ENCODE measurements at regions not wholly inside any gene's neighbourhood (a gene's known extent, or its start where the extent isn't known, plus 50 kb on each side); places are given as distances from the start of the nearest gene placed in this dataset.
A peak's percentile ranks its signal among the peaks of the same experiment; 100 is the strongest.

DNA sequence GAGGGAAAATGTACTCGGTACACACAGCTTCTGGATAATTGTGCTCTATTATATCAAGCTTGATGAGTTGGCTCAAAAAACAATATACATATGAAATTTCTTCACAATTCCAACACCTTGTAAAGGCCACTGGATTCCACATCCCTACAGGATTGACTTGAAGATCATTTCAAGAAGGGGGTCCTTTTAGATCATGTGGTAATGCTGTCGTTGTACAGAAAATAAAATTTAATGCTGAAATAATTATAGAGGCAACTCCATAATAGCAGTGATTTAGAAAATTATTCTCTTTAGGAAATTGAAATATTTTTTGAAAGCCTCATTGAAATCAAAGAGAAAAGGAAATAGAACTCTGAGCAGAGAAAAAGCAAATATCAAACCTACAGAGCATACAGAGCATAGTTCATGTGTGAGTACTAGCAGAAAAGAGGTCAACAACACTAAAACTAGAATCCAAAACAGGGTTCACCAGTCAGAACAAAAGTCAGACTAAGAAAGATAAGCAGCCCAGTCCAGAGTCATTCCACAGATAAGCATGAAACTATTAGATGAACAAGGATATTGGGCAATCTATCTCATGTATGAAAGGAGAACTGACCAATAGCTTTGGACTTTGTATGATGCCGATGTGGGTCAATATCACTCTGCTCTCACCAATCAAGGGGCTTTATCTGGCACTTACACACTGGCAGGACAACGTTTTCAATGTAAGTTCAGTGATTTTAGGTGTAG, 79.5 kb upstream of the PALMD start (continued):
- TF ChIP-seq, protein P1, sequence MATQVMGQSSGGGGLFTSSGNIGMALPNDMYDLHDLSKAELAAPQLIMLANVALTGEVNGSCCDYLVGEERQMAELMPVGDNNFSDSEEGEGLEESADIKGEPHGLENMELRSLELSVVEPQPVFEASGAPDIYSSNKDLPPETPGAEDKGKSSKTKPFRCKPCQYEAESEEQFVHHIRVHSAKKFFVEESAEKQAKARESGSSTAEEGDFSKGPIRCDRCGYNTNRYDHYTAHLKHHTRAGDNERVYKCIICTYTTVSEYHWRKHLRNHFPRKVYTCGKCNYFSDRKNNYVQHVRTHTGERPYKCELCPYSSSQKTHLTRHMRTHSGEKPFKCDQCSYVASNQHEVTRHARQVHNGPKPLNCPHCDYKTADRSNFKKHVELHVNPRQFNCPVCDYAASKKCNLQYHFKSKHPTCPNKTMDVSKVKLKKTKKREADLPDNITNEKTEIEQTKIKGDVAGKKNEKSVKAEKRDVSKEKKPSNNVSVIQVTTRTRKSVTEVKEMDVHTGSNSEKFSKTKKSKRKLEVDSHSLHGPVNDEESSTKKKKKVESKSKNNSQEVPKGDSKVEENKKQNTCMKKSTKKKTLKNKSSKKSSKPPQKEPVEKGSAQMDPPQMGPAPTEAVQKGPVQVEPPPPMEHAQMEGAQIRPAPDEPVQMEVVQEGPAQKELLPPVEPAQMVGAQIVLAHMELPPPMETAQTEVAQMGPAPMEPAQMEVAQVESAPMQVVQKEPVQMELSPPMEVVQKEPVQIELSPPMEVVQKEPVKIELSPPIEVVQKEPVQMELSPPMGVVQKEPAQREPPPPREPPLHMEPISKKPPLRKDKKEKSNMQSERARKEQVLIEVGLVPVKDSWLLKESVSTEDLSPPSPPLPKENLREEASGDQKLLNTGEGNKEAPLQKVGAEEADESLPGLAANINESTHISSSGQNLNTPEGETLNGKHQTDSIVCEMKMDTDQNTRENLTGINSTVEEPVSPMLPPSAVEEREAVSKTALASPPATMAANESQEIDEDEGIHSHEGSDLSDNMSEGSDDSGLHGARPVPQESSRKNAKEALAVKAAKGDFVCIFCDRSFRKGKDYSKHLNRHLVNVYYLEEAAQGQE (IDR thresholded peaks at IDR 0.05; ENCODE audit: borderline replicate concordance in 1 of 2, low read depth in 1 of 2, low read length in 2 of 2), result 0 out of 4 replicates have a peak, but pooled peaks of 1 of the 2 experiments have one; percentile 26
- TF ChIP-seq, protein P2, sequence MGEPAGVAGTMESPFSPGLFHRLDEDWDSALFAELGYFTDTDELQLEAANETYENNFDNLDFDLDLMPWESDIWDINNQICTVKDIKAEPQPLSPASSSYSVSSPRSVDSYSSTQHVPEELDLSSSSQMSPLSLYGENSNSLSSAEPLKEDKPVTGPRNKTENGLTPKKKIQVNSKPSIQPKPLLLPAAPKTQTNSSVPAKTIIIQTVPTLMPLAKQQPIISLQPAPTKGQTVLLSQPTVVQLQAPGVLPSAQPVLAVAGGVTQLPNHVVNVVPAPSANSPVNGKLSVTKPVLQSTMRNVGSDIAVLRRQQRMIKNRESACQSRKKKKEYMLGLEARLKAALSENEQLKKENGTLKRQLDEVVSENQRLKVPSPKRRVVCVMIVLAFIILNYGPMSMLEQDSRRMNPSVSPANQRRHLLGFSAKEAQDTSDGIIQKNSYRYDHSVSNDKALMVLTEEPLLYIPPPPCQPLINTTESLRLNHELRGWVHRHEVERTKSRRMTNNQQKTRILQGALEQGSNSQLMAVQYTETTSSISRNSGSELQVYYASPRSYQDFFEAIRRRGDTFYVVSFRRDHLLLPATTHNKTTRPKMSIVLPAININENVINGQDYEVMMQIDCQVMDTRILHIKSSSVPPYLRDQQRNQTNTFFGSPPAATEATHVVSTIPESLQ (CRISPR knock-in tag; conservative IDR thresholded peaks at IDR 0.05), result no peak
- no peak for TF ChIP-seq ZSCAN21 (CRISPR knock-in tag; IDR thresholded peaks at IDR 0.05; ENCODE audit: borderline replicate concordance)
- no peak for TF ChIP-seq RFX3 (CRISPR knock-in tag; IDR thresholded peaks at IDR 0.05)
- no peak for TF ChIP-seq NBN (conservative IDR thresholded peaks at IDR 0.05)
- no peak for TF ChIP-seq ZNF543 (CRISPR knock-in tag; IDR thresholded peaks at IDR 0.05)
- TF ChIP-seq RAD51 (IDR thresholded peaks at IDR 0.05; ENCODE audit: borderline replicate concordance), result no peak
- no peak for TF ChIP-seq ZNF296 (CRISPR knock-in tag; conservative IDR thresholded peaks at IDR 0.05)
- no peak for TF ChIP-seq MYNN (CRISPR knock-in tag; IDR thresholded peaks at IDR 0.05; ENCODE audit: low read depth)
- TF ChIP-seq, protein P3, sequence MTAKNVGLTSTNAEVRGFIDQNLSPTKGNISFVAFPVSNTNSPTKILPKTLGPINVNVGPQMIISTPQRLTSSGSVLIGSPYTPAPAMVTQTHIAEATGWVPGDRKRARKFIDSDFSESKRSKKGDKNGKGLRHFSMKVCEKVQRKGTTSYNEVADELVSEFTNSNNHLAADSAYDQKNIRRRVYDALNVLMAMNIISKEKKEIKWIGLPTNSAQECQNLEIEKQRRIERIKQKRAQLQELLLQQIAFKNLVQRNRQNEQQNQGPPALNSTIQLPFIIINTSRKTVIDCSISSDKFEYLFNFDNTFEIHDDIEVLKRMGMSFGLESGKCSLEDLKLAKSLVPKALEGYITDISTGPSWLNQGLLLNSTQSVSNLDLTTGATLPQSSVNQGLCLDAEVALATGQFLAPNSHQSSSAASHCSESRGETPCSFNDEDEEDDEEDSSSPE (CRISPR knock-in tag; IDR thresholded peaks at IDR 0.05), result no peak
- peak; percentile 62; the same call in 1 of the 2 replicates for TF ChIP-seq FOXP1 (IDR thresholded peaks at IDR 0.05)
- TF ChIP-seq FOXP1 (CRISPR knock-in tag; IDR thresholded peaks at IDR 0.05), result peak; percentile 86
- TF ChIP-seq HMG20A (CRISPR knock-in tag; IDR thresholded peaks at IDR 0.05; ENCODE audit: borderline replicate concordance), result peak; percentile 80; the same call in 1 of the 2 replicates
- no peak for TF ChIP-seq PCBP2 (optimal IDR thresholded peaks at IDR 0.05; ENCODE audit: low read depth, low read length, poor library complexity, severe bottlenecking)
- TF ChIP-seq, protein P4, sequence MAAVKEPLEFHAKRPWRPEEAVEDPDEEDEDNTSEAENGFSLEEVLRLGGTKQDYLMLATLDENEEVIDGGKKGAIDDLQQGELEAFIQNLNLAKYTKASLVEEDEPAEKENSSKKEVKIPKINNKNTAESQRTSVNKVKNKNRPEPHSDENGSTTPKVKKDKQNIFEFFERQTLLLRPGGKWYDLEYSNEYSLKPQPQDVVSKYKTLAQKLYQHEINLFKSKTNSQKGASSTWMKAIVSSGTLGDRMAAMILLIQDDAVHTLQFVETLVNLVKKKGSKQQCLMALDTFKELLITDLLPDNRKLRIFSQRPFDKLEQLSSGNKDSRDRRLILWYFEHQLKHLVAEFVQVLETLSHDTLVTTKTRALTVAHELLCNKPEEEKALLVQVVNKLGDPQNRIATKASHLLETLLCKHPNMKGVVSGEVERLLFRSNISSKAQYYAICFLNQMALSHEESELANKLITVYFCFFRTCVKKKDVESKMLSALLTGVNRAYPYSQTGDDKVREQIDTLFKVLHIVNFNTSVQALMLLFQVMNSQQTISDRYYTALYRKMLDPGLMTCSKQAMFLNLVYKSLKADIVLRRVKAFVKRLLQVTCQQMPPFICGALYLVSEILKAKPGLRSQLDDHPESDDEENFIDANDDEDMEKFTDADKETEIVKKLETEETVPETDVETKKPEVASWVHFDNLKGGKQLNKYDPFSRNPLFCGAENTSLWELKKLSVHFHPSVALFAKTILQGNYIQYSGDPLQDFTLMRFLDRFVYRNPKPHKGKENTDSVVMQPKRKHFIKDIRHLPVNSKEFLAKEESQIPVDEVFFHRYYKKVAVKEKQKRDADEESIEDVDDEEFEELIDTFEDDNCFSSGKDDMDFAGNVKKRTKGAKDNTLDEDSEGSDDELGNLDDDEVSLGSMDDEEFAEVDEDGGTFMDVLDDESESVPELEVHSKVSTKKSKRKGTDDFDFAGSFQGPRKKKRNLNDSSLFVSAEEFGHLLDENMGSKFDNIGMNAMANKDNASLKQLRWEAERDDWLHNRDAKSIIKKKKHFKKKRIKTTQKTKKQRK (IDR thresholded peaks at IDR 0.05; ENCODE audit: low read length), result no peak
- TF ChIP-seq SMAD3 (CRISPR knock-in tag; IDR thresholded peaks at IDR 0.05), result peak; percentile 34; the same call in 1 of the 2 replicates
- TF ChIP-seq ZNF30 (CRISPR knock-in tag; IDR thresholded peaks at IDR 0.05), result no peak
- no peak for TF ChIP-seq ZNF383 (CRISPR knock-in tag; IDR thresholded peaks at IDR 0.05; ENCODE audit: borderline replicate concordance)
- no peak for TF ChIP-seq ZNF572 (CRISPR knock-in tag; IDR thresholded peaks at IDR 0.05)
- no peak for TF ChIP-seq ARID2 (CRISPR knock-in tag; IDR thresholded peaks at IDR 0.05; ENCODE audit: borderline replicate concordance)
- no peak for TF ChIP-seq ZNF451 (CRISPR knock-in tag; IDR thresholded peaks at IDR 0.05)
